NCI-H1694 treated with DMSO at 0.1 percent for 48 hours (cell line): ENCODE measurements at regions not wholly inside any gene's neighbourhood (a gene's known extent, or its start where the extent isn't known, plus 50 kb on each side); places are given as distances from the start of the nearest gene placed in this dataset.

Experiments
- DNase-seq: peaks from one replicate; lab custom pipeline; 2025; lab: John Stamatoyannopoulos, UW

DNA sequence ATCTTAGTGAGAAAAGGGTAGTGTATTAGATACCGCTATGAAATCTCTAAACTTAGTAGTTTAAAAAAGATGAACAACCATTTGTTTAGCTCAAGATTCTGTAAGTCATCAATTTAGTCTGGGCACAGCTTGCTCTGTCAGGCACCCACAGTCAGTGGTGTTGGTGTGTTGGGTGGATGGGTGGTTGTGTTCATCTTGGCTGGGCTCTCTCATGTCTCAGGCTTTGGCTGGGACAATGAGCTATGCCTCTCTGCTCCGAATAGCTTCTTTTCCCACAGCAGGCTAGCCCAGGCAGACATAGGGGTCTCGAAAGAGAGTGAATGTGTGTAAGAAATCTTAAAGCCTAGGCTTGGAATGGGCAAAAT lies 127.0 kb upstream of the GATB start:
- DNase-seq = no peak

DNA sequence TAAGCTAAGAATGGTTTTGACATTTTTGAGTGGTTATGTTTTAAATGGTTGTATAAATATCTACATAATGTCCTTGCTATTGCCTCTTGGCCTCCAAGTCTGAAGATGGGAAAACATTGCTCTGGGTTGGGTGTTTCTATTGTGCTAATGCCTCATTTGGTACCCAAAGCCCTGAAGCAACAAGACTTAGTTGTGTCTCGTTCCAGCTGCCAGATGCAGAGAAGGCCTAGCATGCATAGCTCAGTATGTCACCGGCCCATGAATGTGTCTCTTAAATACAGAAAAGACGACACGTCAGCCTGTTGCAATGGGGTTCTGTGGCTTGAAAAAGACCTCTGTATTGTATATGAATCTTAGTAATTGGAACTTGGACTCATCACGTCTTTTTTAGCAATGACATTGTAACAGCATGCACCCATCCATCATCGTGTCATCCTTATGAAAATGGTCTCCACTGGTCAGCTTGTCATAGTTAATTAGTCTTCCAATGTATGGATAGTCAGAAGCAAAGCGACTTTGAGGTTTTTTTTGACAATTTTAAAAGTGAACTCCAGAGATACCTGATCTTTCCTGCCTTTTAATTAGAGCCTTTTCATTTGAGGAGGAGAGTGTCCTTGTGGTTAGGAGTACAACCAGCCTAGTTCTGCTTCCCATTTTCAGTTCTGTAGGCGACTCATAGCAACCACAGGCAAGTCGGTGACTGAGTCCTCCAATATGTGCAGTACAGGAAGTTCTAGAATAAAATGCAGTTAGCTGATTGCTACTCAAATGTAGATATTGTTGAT lies 126.4 kb upstream of the GATB start:
- DNase-seq = no peak

DNA sequence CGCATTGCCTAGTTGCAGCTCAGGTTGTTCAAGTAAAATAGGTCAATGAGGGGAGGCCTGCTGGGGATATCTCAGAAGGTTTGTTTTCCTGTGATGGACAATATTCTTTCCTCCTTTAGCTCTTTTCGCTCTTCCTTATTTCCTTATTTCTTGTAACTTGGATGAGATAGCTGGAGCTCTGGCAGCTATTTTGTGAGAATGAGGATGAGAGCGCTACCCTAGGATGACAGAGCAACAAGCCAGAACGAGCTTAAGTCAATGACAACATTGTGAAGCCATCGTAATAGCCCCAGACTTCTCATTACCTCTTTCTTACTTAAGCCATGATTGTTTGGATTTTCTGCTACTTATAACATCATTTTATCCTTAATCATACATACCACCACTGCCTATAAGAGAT lies 124.3 kb upstream of the GATB start:
- no peak for DNase-seq

DNA sequence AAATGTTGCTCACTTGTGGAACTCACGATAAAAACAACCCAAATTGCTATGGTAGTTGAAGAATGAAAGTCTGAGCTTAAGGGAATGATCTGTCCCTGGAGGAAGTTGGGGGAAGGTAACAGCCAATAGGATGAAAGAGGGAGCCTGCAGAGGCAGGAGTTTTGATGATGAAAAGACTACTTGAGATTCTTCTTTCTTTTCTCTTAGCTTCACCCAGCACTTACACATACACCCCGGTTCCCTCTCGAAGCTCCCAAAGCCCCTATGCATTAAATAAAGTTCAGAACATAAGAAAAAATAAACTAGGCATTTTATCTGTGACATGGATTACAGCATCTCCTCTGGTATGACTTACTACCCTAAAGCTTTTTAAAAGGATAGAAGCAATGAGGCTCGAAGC lies 122.9 kb upstream of the GATB start:
- DNase-seq = no peak

DNA sequence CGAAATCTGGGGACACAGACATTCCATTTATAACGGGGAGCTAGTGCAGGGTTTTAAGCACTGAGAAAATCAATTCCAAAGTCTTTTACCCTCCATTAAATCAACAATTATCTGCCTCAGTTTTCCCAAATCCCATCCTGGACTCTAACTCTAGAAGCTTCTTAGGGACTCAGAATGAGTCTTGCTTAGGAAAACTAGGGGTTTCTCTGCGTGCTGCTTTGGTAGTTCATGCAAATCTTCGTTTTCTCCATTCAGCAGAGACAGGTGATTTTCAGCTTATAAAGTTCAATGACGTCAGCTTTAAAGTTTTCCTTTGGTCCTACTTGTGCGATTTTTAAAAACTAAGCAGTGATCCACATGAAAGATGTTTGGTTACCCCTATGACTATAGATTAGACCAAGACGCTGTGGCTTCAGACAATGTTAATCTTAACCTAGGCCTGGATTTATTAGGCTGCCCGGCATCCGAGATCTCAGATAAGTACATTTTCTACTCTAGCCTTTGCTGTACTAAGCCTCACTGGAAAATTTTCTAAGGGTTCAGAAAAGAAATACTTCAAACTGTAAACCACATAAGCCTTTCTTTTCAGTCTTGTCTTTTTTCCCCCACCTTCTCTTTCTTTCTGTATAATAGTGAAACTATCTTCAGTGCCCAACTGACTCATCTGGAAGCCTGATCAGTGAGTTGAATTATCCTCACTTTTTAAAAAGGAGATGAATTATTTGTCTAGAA lies 121.4 kb upstream of the GATB start:
- DNase-seq = no peak

DNA sequence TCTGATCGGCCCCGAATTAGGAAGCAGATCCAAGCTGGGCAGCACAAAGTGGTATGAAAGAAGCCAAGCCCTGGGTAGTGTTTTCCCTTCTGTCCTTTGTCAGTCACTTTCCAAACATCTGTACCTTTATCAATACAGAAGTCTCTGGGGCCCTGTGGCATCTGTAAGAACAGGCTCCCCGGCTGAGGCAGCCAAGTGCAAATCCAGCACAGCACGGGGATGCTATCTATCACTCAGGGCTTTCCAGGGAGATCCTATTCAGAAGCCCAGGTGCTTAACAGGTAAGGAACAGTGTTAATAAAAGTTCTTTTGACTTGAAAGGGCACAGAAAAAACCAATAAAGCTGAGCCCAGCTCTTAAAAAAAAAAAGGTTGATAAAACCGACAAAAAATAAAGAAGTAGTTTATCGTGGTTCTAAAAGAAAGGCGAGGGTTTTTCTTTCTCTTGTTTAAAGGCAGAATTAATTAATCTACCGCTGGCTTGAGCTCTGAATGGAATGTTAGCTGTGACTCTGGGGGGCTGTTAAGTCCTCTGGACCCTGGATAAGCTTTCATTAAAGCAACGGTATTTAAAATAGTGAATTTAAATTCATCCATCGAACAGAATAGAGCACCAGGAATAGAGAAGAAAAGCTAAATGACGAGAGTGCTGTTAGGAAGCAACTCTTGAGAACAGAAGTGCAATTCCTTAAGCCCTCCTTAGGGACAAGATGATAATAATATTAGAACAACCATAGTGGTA lies 119.1 kb upstream of the GATB start:
- DNase-seq = no peak

DNA sequence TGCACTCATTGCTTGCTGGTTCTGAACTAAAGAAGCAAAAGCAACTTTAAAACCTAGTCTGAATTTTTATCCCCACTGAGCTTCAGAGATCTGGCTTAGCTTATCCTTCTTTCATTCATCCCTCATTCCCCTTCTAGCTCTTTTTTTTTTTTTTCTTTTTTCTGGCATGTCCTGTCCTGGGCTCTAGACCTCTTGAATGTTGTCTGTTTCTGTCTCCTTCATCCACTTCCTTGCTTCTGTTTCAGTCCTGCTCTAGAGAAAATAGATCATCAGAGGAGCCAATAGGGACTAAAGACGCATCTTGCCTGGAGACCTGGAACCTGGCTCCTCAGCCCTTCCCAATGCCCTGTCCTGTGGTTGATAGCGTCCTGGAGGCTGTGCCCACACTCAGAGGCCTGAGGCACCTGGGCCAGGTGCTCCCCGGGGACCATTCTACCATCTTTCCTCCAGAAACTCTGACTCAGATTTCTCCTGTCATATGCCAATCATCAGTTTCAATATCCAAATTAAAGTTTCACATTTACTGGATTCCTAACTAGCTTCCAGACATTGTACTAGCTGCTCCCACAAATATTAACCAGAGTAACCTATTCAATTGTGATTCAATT lies 115.7 kb upstream of the GATB start:
- no peak for DNase-seq

DNA sequence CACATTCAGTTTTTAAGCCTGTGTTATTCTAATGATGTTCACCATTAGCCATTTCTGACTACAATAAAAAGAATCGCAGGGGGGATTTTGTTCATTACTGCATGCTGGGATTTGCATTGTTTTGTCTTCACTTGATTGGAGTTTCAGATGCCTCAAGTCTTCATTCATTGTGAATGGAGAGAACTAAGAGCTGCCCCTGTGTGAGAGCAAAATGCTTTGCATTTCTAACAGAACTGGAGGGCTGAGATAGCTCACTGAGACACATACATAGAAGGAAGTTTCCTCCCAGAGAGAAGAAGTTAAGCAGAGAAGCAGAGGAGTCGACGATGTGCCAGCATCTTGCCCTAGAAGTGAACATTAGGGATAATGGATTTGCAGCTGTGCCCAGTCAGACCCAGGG lies 113.5 kb upstream of the GATB start:
- DNase-seq = no peak

DNA sequence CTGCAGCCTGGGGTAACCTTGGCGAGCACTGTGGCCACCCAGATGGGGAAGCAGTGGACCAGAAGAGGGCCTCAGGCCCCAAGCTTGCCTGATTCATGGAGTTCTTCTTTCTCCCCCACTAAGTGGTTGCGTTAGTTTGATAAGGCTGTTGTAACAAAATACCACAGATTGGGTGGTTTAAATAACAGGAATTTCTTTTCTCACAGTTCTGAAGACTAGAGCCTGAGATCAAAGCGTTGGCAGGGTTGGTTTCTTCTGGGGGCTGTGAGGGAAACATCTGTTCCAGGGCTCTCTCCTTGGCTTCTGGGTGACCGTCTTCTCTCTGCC lies 105.7 kb upstream of the GATB start:
- no peak for DNase-seq

DNA sequence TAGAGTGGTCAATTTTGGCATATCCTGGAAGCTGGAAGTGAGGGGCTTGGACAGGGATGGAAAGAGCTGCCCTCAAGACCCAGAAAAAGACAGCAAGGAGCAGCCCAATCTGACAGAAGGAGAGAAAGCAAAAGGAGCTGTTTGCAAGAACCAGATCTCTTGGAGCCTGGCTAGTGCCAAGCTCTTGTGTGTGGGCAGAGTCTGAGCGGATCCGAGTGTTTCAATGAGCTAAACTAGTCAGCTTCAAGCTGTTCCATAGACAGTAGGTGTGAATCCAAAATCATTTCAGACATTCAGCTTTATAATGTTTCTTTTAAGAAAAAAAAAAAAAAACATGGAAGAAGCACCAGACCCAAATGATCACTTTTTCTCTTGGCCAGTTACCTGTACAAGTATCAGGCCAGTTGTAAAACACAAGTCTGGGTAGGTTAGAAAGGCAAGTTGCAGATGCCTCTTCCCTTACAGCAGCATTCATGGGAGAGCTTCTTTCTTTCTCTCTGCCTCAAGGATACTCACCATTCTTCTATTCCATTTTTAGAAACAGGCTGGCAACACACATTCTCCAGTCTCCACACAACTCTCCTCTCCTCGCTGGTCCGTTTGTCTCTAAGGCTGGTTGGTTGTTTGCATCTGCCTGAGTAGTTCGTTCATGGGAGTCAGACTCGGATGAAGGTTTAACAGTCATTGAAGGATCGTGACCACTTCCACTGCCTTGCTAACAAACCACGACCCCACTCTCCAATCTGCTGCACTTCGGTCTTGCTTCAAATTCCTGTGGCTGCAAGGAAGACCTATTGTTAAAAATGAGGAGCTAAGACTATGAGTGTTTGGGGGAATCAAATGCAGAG lies 105.2 kb upstream of the GATB start:
- DNase-seq = no peak

DNA sequence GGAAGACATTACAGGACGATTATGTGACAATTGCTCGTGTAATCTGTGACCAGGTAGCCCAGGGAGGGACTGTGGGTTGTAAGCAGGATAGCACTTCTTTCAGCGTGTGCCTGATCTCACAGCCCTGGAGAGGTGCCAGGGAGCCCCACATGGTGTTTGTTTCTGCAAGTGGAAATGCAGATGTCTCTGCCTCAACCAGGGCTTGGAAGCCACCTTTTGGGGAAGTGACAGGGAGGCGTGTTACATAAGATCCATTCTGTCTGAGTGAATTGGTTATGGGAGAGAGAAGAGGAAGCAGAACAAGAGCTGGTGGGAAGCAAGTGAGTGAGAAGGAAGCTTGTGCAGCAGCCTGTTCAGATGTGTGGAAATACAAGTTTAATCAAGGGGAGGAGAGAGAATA lies 104.5 kb upstream of the GATB start:
- peak; percentile 82 for DNase-seq

DNA sequence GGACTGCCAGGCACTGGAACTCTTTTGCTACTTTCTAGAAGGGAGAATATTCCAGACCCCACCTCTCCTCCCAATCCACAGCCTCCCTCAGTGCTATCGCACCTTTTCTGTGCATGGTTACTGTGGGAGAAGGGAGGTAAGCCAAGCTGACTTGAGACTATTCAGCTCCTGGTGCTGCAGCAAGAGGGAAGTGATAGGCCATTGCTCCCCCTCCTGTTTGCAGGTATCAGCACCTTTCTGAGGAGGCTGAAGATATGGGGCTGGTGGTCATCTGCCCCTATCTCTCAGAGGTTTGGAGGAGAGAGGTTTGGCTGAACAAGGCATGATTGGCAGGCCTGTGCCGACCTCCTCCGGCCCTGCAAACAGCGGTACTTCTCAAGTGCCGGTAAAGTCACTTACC lies 103.3 kb upstream of the GATB start:
- DNase-seq = no peak

DNA sequence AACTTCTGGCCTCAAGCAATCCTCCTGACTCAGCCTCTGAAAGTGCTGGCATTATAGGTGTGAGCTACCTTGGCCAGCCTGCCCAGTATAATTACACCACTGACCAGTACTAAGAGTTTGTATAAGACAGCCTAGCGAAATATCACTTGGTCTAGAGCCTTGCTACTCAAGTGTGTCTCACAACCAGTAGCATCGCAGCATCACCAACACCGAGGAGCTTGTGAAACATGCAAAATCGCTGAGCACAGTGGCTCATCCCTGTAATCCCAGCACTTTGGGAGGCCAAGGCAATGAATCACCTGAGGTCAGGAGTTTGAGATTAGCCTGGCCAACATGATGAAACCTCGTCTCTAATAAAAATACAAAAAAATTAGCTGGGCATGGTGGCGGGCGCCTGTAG lies 102.0 kb upstream of the GATB start:
- no peak for DNase-seq

DNA sequence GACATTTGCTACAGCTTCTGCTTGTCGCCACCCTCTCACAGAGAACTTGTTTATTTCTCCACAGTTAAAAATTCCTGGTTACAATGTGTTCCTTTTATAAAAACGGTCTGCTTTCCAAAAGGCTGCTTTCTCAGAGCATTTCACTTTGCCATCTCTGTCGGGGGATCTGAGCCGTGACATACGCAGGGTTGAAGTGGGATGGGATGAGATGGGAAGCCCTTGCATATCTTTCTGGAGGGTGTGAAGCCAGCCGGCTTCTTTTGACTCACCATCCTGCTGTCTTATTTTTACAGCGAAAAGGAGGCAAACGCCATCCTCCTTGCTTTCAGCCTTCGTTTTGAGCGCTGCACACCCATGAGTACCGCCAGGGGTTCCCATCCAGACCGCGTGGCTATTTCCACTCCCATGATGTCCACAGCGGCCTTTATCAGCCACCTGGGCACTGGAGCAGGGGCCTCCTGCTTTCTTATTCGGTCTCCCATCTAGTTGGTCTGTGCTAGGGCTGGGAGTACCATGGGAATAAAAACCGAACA lies 99.8 kb upstream of the GATB start:
- no peak for DNase-seq

DNA sequence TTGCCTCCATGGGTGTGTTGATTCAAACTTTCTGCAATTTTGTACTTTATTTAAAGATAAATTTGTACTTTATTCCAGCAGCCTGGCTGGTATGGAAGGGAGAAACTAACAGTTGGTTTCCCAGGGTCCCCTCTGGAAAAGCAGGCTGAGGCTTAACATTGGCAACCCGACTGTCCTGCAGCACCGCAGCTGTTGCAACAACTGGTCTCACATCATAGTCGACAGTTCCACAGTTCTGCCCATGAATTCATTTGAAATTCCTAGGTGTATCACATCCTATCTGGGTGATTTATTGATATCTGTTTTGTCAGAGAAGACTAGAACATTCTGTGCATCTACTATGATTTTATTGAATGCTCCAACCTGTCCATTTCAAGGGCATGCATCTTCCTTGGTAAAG lies 98.8 kb upstream of the GATB start:
- no peak for DNase-seq

DNA sequence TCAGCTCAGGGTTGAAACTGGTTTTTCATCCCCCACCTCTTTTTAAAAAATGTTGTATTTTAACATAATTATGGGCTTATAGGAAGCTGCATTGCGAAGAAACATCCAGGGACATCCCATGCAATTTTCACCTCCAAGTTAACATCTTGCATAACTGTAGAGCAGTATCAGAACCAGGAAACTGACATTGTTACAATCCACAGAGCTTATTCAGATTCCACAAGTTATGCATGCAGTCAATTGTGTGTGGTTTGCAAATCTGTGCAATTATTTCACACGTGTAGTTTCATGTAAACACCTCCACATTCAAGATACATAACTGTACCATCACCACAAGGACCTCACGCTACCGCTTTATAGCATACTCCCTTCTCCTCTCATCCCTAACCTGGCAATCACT lies 97.5 kb upstream of the GATB start:
- DNase-seq = no peak

DNA sequence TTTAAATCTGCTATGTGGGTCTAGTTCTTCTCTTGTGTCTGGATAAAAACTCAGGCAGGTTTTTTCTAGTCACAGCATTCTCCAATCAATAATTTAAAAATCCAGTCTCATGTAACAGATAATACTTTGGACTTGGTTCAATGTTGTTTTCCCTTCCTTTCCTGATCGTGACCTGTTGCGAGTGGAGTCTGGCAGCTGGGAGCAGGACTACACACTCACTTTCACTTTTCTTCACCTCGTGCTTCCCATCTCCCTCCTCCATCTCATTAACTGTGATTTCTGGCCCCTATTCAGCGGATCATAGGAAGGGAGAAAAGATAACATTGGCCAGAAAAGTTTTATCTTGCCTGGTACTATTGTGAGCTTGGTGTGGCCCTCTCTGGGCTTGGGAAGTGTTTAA lies 96.6 kb upstream of the GATB start:
- DNase-seq = no peak

DNA sequence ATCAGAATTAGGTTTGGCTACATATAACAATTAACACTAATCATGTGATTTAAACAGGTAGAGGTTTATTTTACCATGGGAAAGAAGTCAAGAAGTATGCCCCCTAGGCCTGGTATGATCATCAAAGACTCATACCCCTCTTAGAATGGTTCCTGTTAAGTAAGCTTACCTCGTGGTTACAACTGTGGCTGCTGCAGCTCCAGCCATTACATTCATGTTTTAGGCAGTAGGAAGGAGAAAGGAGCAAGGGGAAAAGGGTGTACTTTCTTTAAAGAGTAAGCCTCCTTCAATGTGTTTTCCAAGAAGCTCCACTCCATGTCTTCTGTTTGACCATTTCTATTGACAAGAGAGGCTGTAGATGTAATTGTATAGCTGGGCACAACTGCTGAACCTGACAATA lies 94.9 kb upstream of the GATB start:
- no peak for DNase-seq

DNA sequence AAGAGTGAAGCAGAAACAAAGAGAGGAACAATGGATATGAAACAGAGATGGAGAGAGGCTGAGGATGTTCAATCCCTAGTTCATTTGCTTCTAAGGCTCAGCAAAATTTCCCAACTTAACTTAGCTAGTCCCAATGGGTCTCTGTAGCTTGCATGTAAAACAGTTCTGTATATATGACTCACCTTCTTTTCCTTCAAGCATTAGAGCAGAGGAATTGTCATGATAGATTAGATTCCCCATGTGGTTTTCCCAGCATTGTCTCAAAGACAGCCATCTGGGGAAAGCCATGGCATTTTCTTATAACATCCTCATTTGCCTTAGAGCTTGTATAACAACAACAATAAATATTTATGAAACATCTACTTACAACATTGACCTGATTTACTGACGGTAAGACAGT lies 93.9 kb upstream of the GATB start:
- DNase-seq = no peak

DNA sequence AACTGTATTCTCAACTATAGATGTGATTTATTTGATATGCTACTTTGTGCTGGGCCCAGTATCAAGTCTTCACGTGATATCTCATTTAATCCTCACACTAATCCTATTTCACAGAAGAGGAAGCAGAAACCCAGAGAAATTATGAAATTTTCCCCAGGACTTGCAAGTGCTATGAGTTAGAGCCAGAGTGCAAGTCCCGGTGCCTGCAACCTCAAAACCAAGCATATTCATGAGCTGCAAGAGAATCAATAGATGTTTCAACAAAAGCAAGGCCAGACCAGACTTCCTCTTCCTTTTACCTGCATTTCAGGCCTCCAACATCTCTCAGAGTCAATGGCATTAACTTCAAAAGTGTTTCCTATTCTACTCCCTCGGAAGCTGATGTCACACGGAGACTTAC lies 92.2 kb upstream of the GATB start:
- no peak for DNase-seq

DNA sequence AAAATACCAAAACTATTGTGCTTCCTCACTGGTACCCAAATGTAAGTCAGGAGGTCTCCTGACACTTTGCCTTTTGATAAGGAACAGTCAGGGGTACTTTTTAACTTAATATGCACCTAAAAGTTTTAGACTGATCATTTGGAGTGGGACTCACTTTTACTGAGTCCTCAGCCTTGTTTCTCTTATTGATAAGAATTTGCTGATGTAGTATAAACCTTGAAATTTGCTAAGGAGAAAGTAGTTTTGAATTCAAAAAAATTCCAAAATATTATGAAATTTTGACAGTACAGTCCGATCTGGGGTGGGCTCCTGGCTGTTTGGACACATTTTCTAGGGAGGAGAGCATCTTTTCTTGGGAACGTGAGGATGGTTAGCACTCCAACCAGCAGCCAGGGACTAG lies 91.4 kb upstream of the GATB start:
- DNase-seq = no peak

DNA sequence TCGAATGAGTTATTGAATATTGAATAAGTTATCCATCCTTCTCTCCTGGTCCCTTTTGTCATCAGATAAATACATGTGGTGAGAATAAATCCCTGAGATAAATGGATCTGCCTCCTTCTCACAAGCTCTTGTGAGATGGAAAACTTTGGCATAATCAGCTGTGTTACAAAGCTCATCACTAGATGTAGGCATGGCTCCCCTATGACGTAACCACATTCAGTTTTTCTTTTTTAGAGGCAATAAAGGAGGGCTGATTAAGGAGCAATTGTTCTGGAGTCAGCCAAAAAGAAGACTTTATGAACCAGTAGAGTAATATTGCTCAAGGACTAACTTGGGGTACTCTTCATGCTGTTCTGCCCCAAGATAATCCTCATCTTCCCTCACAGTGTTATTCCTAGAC lies 90.5 kb upstream of the GATB start:
- DNase-seq = no peak
